Activated CD4-positive, alpha-beta T cell treated with anti-CD3 and anti-CD28 coated beads, Interleukin-2, amount 10 ng/mL, durations not matched to agents 7 days and 5 days (primary cell): ENCODE measurements at regions not wholly inside any gene's neighbourhood (a gene's known extent, or its start where the extent isn't known, plus 50 kb on each side); places are given as distances from the start of the nearest gene placed in this dataset.

ENCODE experiments used
- CTCF ChIA-PET: fragments of 350-600 bp; sonication (Branson Sonifier 250); formaldehyde crosslinking; loops from one replicate; lab custom pipeline; 2021; ENCODE audit warnings: antibody characterized with exemption; lab: Charles Lee
- POLR2A ChIA-PET: fragments of 350-600 bp; sonication (Branson Sonifier 250); formaldehyde crosslinking; loops from one replicate; lab custom pipeline; 2021; ENCODE audit warnings: antibody characterized with exemption; lab: Charles Lee
- DNase-seq: peaks from one replicate; pipeline ENCODE4 v3.0.0-alpha.2; 2020
- H3K27ac Mint-ChIP-seq: one replicate; pipeline ENCODE4 v1.8.0; 2021; ENCODE audit warnings: mild to moderate bottlenecking, moderate library complexity, mixed read lengths
- H3K27me3 Mint-ChIP-seq: one replicate; pipeline ENCODE4 v1.8.0; 2021; ENCODE audit warnings: mixed read lengths
- H3K36me3 Mint-ChIP-seq: one replicate; pipeline ENCODE4 v1.8.0; 2021; ENCODE audit warnings: low read depth, mixed read lengths
- H3K4me1 Mint-ChIP-seq: one replicate; pipeline ENCODE4 v1.8.0; 2021; ENCODE audit warnings: mixed read lengths
- H3K4me3 Mint-ChIP-seq: one replicate; pipeline ENCODE4 v1.8.0; 2021; ENCODE audit warnings: mild to moderate bottlenecking, moderate library complexity, mixed read lengths
- H3K9me3 Mint-ChIP-seq: one replicate; pipeline ENCODE4 v1.8.0; 2021; ENCODE audit warnings: mixed read lengths

GRCh38 chr16:86196687-86197391 lies 297.9 kb downstream of the IRF8 start:
- ChIA-PET CTCF (no interaction called here), POLR2A (no interaction called here)
- no peaks in the 10 kb centered on the region for H3K9me3 Mint-ChIP-seq
- no peak overlapping the region for H3K4me3 Mint-ChIP-seq
- no peaks in the 10 kb centered on the region for H3K36me3 Mint-ChIP-seq
- H3K27me3 Mint-ChIP-seq: peaks cover 67% of the 10 kb centered on the region
- no peak overlapping the region for H3K27ac Mint-ChIP-seq
- H3K4me1 Mint-ChIP-seq: no peaks in the 10 kb centered on the region
- no peak for DNase-seq

DNA sequence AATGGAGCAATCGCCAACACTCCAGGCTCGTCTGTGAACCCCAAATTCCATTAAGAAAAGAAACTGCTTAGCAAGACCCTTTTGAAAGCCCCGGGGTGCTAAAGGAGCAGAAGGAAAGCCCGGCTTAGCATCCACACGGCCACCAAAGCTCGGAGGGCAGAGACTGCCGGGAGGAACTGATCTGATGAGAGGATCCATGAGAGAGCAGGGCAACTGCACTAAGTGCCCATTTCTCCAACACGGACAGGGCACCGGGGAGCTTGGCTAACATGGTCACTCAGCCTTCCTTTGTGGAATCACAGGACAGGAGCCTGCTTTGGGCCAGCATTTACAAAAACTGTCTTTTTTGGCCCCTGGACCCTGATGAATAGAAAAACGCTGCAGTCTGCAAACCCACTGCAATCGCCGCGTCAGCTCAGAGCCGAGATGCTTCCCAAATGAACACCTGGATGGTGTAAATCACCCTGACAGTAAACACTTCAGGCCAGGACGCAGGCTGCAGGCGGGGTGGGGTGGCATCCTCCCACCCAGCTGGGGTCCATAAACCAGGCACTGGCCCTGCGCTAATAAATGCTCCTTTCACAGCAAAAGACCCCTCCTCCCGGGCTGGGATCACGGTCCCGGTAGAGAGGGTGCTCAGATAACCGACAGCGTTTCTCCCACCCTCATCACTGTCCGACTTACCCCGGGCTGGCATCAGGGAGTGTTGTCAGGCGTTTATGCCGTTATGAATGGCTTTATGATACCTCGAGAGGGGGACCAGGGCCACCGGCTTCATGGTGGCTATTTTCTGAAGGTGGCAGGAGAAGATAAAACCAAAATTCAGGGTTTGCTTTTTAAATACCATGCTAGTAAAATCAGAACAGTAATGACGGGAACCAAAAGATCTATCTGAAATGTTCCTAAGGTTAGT lies 299.5 kb downstream of the IRF8 start:
- CTCF ChIA-PET: no interaction called here
- no peaks in the 10 kb centered on the region for H3K9me3 Mint-ChIP-seq
- peaks cover 66% of the 10 kb centered on the region for H3K27me3 Mint-ChIP-seq
- no peak overlapping the region for H3K27ac Mint-ChIP-seq
- no peaks in the 10 kb centered on the region for H3K36me3 Mint-ChIP-seq
- H3K4me1 Mint-ChIP-seq: no peaks in the 10 kb centered on the region
- no peak overlapping the region for H3K4me3 Mint-ChIP-seq
- POLR2A ChIA-PET: no interaction called here
- no peak for DNase-seq

DNA sequence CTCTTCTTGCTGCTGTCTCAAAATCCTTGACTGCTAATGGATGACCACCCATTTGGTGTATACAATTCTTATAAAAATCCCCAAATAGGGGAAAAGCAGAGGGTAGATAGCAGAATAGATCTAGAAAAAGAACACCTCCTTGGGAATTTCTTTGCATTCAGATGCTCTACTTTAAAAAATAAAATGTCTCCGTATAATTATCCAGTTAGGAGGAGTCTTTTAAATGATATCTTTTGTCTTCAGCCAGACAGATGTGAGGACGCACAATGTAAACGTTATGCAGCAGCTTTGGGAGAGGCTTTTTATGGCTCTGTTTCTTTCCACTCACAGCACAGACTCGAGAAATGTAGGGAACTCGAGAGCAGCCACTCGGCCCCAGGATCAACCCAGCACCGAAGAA lies 300.2 kb downstream of the IRF8 start:
- H3K27ac Mint-ChIP-seq: no peak overlapping the region
- H3K4me1 Mint-ChIP-seq: no peaks in the 10 kb centered on the region
- ChIA-PET POLR2A (no interaction called here), CTCF (no interaction called here)
- H3K9me3 Mint-ChIP-seq: no peaks in the 10 kb centered on the region
- H3K36me3 Mint-ChIP-seq: no peaks in the 10 kb centered on the region
- no peak for DNase-seq
- peaks cover 62% of the 10 kb centered on the region for H3K27me3 Mint-ChIP-seq
- no peak overlapping the region for H3K4me3 Mint-ChIP-seq

- Mint-ChIP-seq H3K9me3 (no peaks in the 10 kb centered on the region), H3K36me3 (no peaks in the 10 kb centered on the region)
These were observed 301.1 kb downstream of the IRF8 start for GRCh38 chr16:86199871-86200695.

GRCh38 chr16:86200722-86201121 lies 301.8 kb downstream of the IRF8 start:
- DNase-seq: no peak
- ChIA-PET CTCF (interaction anchor here (0.7 to 0.8 kb wide), 2 partner anchors 52 to 1970 kb away, joined by 3 to 5 read pairs; no protein-coding TSS in a partner anchor), POLR2A (no interaction called here)
- Mint-ChIP-seq H3K4me3 (no peak overlapping the region), H3K36me3 (no peaks in the 10 kb centered on the region), H3K27ac (no peak overlapping the region), H3K4me1 (no peaks in the 10 kb centered on the region), H3K9me3 (no peaks in the 10 kb centered on the region), H3K27me3 (peaks cover 55% of the 10 kb centered on the region)

More at GRCh38 chr16:86199871-86200695, 301.1 kb downstream of the IRF8 start:
- H3K4me3 Mint-ChIP-seq: no peak overlapping the region
- DNase-seq: no peak
- CTCF ChIA-PET: interaction anchor here (0.7 kb wide), 1 partner anchor 1971 kb away, joined by 5 read pairs; no protein-coding TSS in a partner anchor
- peaks cover 57% of the 10 kb centered on the region for H3K27me3 Mint-ChIP-seq
- POLR2A ChIA-PET: no interaction called here
- H3K27ac Mint-ChIP-seq: no peak overlapping the region
- no peaks in the 10 kb centered on the region for H3K4me1 Mint-ChIP-seq

DNA sequence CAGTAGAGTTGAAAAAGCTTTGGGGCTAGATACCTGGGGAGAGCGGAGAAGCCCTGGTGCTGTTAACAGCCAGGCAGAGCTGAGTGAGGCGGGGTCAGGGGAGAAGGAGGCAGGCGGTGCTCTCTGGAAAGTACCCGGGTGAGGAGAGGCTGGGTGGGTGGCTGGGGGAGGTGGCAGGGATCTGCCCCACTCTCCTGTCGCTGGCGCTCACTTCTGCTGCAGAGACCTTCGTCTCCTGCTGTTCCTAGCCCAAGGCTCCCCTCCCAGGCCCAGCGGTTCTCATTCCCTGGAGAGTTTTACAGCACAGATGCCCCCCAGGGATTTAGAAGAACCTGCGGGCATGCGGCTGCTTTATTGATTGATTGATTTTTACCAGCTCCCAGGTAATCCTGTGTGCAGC lies 302.8 kb downstream of the IRF8 start:
- H3K9me3 Mint-ChIP-seq: no peaks in the 10 kb centered on the region
- H3K4me1 Mint-ChIP-seq: no peaks in the 10 kb centered on the region
- POLR2A ChIA-PET: no interaction called here
- H3K27me3 Mint-ChIP-seq: peaks cover 48% of the 10 kb centered on the region
- H3K36me3 Mint-ChIP-seq: no peaks in the 10 kb centered on the region
- H3K27ac Mint-ChIP-seq: no peak overlapping the region
- no peak for DNase-seq
- CTCF ChIA-PET: interaction anchor here (0.8 kb wide), 1 partner anchor 51 kb away, joined by 3 read pairs; no protein-coding TSS in a partner anchor
- no peak overlapping the region for H3K4me3 Mint-ChIP-seq

GRCh38 chr16:86202267-86202666 lies 303.3 kb downstream of the IRF8 start:
- Mint-ChIP-seq H3K9me3 (no peaks in the 10 kb centered on the region), H3K4me1 (no peaks in the 10 kb centered on the region), H3K27ac (no peak overlapping the region), H3K27me3 (peaks cover 43% of the 10 kb centered on the region), H3K4me3 (no peak overlapping the region), H3K36me3 (no peaks in the 10 kb centered on the region)
- CTCF ChIA-PET: no interaction called here
- POLR2A ChIA-PET: no interaction called here
- DNase-seq: no peak

GRCh38 chr16:86202760-86203426 lies 303.9 kb downstream of the IRF8 start:
- no peak overlapping the region for H3K27ac Mint-ChIP-seq
- no peak for DNase-seq
- no peaks in the 10 kb centered on the region for H3K4me1 Mint-ChIP-seq
- H3K36me3 Mint-ChIP-seq: no peaks in the 10 kb centered on the region
- H3K27me3 Mint-ChIP-seq: peaks cover 37% of the 10 kb centered on the region
- ChIA-PET POLR2A (no interaction called here), CTCF (no interaction called here)
- H3K4me3 Mint-ChIP-seq: no peak overlapping the region
- H3K9me3 Mint-ChIP-seq: no peaks in the 10 kb centered on the region

DNA sequence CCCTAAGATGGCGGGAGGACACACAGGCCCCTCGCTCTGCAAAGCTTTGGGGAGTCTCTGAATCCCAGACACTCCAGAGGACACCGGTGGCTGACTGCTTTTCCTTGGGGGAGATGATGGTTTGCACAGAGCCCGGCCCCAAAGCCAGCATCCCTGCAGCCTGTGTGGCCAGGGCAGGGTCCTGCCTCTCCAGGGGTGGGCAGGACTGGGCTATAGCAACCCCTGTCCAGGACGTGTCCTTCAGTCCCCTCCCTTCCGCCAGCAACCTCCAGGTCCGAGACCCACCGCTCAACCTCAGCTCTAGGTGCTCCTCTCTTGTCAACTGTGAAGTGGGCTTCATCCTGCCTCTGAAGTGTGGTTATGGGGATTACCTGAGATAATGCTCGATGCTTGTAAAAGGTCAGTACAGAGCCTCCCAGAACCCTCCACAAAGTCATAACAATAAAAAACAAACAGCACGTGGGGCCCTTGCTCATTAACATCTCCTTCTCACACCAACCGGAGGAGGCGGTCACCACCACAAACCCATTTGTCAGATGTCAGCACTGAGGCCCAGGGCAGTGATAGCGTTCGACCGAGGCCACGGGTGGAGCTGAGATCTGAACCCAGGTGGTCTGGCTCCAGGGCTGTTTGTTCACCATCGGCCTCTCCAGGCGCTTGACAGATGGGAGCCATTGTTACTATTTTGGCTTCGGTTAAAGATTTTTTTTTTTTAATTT lies 304.8 kb downstream of the IRF8 start:
- no peak overlapping the region for H3K4me3 Mint-ChIP-seq
- ChIA-PET POLR2A (no interaction called here), CTCF (no interaction called here)
- no peaks in the 10 kb centered on the region for H3K4me1 Mint-ChIP-seq
- peaks cover 28% of the 10 kb centered on the region for H3K27me3 Mint-ChIP-seq
- H3K27ac Mint-ChIP-seq: no peak overlapping the region
- no peak for DNase-seq
- H3K36me3 Mint-ChIP-seq: no peaks in the 10 kb centered on the region
- H3K9me3 Mint-ChIP-seq: no peaks in the 10 kb centered on the region

GRCh38 chr16:86205521-86206245 lies 304.6 kb upstream of the FOXF1 start:
- Mint-ChIP-seq H3K9me3 (no peaks in the 10 kb centered on the region), H3K27me3 (peaks cover 9% of the 10 kb centered on the region), H3K36me3 (no peaks in the 10 kb centered on the region), H3K4me3 (no peak overlapping the region), H3K27ac (no peak overlapping the region), H3K4me1 (no peaks in the 10 kb centered on the region)
- POLR2A ChIA-PET: no interaction called here
- no peak for DNase-seq
- CTCF ChIA-PET: no interaction called here

- Mint-ChIP-seq H3K27ac (no peak overlapping the region), H3K4me3 (no peak overlapping the region)
These were observed 303.0 kb upstream of the FOXF1 start for GRCh38 chr16:86207350-86207749.

More at GRCh38 chr16:86207350-86207749, 303.0 kb upstream of the FOXF1 start:
- Mint-ChIP-seq H3K4me1 (peaks cover 3% of the 10 kb centered on the region), H3K9me3 (peaks cover 5% of the 10 kb centered on the region), H3K36me3 (no peaks in the 10 kb centered on the region), H3K27me3 (peaks cover 3% of the 10 kb centered on the region)
- ChIA-PET CTCF (no interaction called here), POLR2A (no interaction called here)
- DNase-seq: no peak
